T1000 (cell line): ENCODE measurements at regions not wholly inside any gene's neighbourhood (a gene's known extent, or its start where the extent isn't known, plus 50 kb on each side); places are given as distances from the start of the nearest gene placed in this dataset.
"Not testable (repeated sequence)": the region's sequence is repeated elsewhere in the genome, so short reads cannot be mapped to it uniquely, and the experiment has no call there.

ENCODE experiments used
- DNase-seq: peaks from one replicate; lab custom pipeline; 2025; ENCODE audit warnings: mixed read lengths; lab: John Stamatoyannopoulos, UW

- no peak for DNase-seq
Observed at GRCh38 chr2:14064346-14064745, 568.2 kb upstream of the LRATD1 start.

- no peak for DNase-seq
Observed at GRCh38 chr2:14072338-14072737, 560.2 kb upstream of the LRATD1 start.

GRCh38 chr2:14074691-14075090 lies 557.8 kb upstream of the LRATD1 start:
- DNase-seq: no peak

GRCh38 chr2:14079576-14079975 lies 552.9 kb upstream of the LRATD1 start:
- DNase-seq: no peak

GRCh38 chr2:14081521-14081920 lies 551.0 kb upstream of the LRATD1 start:
- no peak for DNase-seq

GRCh38 chr2:14082640-14083039 lies 549.9 kb upstream of the LRATD1 start:
- no peak for DNase-seq

- DNase-seq: no peak
Observed at GRCh38 chr2:14094592-14094991, 537.9 kb upstream of the LRATD1 start.

GRCh38 chr2:14099101-14099500 lies 533.4 kb upstream of the LRATD1 start:
- not testable (repeated sequence) for DNase-seq

- DNase-seq: no peak
Observed at GRCh38 chr2:14114275-14114674, 518.2 kb upstream of the LRATD1 start.

GRCh38 chr2:14120376-14120775 lies 512.1 kb upstream of the LRATD1 start:
- no peak for DNase-seq

- DNase-seq: no peak
Observed at GRCh38 chr2:14123436-14124103, 508.9 kb upstream of the LRATD1 start.

- no peak for DNase-seq
Observed at GRCh38 chr2:14125624-14126293, 506.8 kb upstream of the LRATD1 start.

- no peak for DNase-seq
Observed at GRCh38 chr2:14126846-14127245, 505.7 kb upstream of the LRATD1 start.

GRCh38 chr2:14127765-14128164 lies 504.8 kb upstream of the LRATD1 start:
- no peak for DNase-seq

- no peak for DNase-seq
Observed at GRCh38 chr2:14132386-14132785, 500.1 kb upstream of the LRATD1 start.

- DNase-seq: no peak
Observed at GRCh38 chr2:14134771-14135170, 497.7 kb upstream of the LRATD1 start.

- DNase-seq: no peak
Observed at GRCh38 chr2:14136030-14136429, 496.5 kb upstream of the LRATD1 start.

- no peak for DNase-seq
Observed at GRCh38 chr2:14137643-14138042, 494.9 kb upstream of the LRATD1 start.

- no peak for DNase-seq
Observed at GRCh38 chr2:14140009-14140550, 492.4 kb upstream of the LRATD1 start.

GRCh38 chr2:14143435-14143834 lies 489.1 kb upstream of the LRATD1 start:
- no peak for DNase-seq

GRCh38 chr2:14148216-14148615 lies 484.3 kb upstream of the LRATD1 start:
- no peak for DNase-seq

- no peak for DNase-seq
Observed at GRCh38 chr2:14157816-14158215, 474.7 kb upstream of the LRATD1 start.

GRCh38 chr2:14180333-14180732 lies 452.2 kb upstream of the LRATD1 start:
- DNase-seq: no peak
